Gastroesophageal sphincter (tissue), 3 donors: ENCODE measurements at regions not wholly inside any gene's neighbourhood (a gene's known extent, or its start where the extent isn't known, plus 50 kb on each side); places are given as distances from the start of the nearest gene placed in this dataset.

Source experiments
- EP300 ChIP-seq: sonication (generic); formaldehyde crosslinking; IDR thresholded peaks from one replicate; pipeline ENCODE4 v1.6.1; 2017; ENCODE audit warnings: antibody characterized with exemption, mild to moderate bottlenecking
- POLR2A ChIP-seq, 2 donors: fragments of 450-650 bp; IDR thresholded peaks; one replicate each; pipeline ENCODE4 v1.6.1; 2017; ENCODE audit warnings: antibody characterized with exemption in 2 of 2, mild to moderate bottlenecking in 2 of 2, moderate library complexity in 1 of 2
- TF ChIP-seq, protein P1 (sequence below), 4 experiments: fragments of 200-600 bp in 2 of 4; fragments of 450-650 bp in 2 of 4; sonication (generic) in 1 of 4; IDR thresholded peaks; one replicate each; pipeline ENCODE4 v1.5.1; 2017 to 2019; ENCODE audit warnings: antibody characterized with exemption in 4 of 4, mild to moderate bottlenecking in 2 of 4, moderate library complexity in 2 of 4

DNA sequence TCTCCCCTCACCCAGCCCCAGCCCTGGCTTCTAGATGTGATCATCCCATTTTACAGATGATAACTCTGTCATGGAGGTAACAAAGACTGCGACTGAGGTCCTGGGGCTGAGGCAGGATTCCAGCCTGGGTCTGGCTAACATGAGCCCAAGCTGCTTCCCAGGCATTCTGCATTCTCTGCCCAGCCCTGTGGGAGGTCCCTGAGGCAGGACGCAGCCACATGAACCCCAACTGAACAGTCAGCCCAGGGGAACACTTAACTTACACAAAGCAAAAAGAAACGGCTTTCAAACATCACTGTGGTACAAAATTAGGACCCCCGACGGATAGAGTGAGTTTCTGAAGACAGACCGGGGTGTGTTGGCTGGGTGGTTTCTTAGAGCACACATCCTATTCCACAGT lies 135.3 kb downstream of the ACKR3 start:
- TF ChIP-seq EP300: no peak
- TF ChIP-seq, protein P1, sequence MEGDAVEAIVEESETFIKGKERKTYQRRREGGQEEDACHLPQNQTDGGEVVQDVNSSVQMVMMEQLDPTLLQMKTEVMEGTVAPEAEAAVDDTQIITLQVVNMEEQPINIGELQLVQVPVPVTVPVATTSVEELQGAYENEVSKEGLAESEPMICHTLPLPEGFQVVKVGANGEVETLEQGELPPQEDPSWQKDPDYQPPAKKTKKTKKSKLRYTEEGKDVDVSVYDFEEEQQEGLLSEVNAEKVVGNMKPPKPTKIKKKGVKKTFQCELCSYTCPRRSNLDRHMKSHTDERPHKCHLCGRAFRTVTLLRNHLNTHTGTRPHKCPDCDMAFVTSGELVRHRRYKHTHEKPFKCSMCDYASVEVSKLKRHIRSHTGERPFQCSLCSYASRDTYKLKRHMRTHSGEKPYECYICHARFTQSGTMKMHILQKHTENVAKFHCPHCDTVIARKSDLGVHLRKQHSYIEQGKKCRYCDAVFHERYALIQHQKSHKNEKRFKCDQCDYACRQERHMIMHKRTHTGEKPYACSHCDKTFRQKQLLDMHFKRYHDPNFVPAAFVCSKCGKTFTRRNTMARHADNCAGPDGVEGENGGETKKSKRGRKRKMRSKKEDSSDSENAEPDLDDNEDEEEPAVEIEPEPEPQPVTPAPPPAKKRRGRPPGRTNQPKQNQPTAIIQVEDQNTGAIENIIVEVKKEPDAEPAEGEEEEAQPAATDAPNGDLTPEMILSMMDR (IDR thresholded peaks at IDR 0.05): no peak
- no peak for TF ChIP-seq POLR2A (IDR thresholded peaks at IDR 0.05)
